ENCODE measurements at regions not wholly inside any gene's neighbourhood (a gene's known extent, or its start where the extent isn't known, plus 50 kb on each side); places are given as distances from the start of the nearest gene placed in this dataset.

DNA sequence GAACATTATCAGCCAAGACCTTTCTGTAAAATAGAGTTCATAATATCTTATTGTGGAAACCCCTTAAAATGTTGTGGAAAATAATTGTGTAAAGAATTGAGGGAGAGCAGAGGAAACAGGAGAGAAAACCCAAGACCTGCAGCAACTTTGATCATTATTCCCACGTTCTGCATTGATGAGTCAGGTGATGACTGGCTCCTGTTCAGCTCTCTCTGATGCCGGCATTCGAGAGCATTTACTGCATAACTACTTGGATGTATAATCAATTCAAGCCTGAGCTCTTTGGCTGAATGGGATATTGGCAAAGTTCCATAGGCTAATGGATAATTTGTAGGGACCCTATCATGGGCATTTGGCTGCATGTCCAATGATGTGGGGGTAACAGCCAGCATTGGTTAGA lies 176.3 kb upstream of the ARID2 start:
- no peak for DNase-seq

DNA sequence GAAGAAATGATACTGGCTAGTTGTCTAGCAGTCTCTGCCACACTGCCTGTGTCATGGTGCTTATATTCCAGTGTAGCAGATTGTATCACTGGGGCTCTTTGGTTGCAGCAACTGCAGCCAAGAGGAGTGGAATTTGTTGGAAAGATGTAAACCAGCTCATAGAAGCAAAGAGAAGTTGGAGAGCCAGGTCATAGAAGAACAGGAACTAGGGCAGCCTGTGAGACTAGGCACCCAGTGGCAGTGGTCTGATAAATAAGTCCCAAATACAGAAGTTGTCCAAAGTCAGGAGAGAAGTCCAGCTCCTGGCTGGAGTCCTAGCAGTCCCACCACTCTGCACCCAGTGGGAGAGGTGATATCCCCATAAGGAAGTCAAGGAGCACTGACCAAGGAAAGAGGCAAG lies 172.5 kb upstream of the ARID2 start:
- DNase-seq, result no peak

DNA sequence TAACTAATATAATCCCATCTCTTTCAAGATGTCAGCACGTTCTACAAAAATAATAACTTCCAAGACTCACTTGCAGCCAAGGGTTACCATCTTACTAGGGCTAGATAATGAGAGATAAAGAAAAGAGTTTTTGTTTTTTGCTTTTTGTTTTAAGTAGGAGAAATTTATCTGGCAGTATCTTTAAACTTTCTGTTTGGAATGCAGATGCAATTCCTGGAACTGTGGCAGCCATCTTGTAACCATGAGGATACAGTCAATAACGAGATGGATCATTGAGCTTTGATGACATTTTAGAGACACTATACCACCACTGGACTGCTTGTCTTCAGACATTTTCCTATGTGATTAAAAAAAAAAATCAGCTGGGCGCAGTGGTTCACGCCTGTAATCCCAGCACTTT lies 171.2 kb upstream of the ARID2 start:
- DNase-seq, result no peak

DNA sequence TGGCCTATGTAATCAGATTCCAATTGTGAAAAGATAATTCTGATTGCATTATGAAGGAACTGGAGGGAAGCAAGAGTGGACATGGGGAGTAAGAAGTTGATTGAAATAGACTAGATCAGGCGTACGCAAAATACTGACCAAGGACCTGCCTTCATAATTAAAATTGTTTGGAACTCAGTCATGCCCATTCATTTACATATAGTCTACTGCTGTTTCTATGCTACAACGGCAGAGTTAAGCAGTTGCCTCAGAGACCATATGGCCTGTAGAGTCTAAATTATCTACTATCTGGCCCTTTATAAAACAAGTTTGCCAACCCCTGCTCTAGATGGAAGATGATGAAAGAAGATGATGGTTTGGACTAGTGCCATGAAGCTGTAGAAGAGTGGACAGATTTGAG lies 170.0 kb upstream of the ARID2 start:
- no peak for DNase-seq

DNA sequence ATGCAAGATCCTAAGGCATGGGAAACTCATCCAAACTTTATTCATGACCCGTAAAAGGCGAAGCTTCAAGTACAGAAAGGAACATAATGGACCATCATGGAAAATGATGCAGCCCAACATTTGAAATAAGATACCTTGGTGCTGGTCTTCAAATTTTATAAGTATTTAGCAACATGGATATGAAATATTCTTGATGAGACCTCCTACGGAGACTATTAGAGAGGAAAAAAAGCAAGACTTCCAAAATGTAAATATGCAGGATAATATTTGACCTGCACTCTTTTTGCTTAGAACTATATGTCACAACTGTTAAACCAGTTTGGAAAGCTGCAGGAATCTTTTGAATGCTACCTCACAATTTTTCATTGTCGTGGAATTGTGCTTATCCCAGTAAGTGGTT lies 168.8 kb upstream of the ARID2 start:
- DNase-seq, result no peak

DNA sequence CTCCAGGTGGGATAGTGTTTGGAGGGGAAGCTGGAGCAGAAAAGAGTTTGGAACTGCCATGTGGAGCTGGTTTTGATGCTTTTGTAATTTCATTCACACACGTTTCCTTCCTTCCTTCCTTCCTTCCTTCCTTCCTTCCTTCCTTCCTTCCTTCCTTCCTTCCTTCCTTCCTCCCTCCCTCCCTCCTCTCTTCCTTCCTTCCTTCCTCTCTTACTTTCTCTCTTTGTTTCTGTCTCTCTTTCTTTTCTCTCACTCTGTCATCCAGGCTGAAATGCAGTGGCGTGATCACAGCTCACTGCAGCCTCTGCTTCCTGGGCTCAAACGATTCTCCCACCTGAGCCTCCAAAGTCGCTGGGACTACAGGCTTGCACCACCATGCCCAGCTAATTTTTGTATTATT lies 168.0 kb upstream of the ARID2 start:
- DNase-seq, result no peak

DNA sequence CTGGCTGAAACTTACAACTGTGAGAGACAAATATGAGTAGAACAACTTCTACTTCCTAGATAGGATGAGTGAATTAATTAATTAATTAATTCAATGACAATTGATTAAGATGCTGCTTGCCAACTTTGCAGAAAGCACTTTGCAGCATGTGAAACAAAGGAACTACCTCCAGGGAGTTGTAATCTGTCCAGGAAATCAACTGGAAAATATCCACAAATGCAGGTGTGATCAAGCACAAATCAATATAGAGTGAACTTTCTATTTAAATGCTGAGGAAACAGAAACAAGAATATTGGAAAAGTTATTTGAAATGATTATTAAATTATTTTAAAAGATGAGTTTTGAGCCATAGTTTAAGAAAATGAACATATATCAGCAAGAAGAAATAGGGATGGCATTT lies 163.9 kb upstream of the ARID2 start:
- no peak for DNase-seq

DNA sequence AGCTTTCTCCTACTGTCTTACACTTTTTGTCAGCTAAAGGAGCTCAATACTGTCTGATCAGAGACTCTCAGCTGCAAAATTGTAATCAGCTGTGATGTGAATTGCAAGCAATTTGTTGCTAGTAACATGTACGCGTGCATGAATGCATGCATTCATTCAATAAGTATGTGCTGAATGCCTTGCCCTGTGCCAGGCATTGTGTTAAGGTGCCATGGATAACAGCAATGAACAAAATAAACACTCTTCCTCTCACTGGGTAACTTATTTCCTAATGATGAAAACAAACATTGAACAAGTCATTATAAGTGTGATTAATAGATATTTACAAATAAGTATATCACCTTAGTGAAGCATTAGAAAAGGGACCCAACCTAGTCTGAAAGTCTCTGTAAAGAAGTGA lies 163.2 kb upstream of the ARID2 start:
- no peak for DNase-seq

DNA sequence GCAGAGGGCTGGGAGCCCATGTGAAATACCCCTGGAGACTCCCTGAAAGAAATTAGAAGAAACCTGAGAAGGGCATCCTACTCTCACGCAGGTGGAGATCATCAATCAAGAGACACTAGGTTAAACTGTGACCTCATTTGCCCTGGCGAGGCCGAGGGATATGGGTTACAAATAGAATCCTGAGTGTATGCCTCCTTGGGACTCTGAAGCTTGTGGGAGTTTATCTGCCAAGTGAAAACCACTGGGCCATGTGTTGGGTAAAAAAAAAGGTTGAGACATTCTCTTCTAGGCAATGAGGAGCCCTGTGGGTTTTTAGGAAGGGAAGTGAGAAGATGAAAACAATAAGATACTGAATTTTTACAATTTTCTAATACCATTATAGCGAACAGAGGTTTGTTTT lies 160.7 kb upstream of the ARID2 start:
- DNase-seq, result no peak

DNA sequence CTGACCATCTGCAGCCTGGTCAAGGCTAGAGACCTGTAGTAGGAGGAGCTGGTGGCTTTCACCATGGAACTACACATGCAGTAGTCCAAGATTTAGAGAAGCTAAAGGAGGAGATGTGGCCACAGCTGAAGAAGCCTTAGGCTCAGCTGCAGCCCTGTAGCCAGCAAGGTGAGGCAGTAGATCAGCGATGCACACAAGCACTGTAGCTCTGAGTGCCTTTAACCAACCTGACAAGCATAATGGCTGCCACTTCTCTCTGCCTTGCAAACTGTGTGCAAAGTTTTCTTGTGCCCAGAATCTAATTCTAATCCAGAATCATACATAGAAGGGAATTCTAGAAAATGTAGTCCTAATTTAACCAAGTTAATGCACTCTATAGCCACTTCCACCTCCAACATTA lies 159.0 kb upstream of the ARID2 start:
- no peak for DNase-seq

DNA sequence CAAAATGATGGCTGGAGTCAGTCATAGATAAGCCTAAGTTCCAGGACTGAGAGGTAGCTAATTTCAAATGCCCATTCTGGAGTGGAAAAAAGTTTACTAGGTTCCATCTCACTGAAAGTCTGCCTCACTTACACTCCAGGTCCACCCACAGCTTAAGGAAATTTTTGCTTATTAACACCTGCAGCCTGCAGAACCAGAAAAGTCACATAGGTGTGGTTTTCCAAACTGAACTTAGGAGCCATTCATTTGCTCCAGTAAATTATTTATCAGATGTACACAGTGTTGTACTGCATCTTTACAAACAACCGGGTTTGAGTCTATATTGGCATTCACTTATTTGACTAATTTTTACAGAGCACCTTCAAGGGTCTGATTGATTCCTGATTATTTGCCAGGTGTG lies 157.4 kb upstream of the ARID2 start:
- no peak for DNase-seq

DNA sequence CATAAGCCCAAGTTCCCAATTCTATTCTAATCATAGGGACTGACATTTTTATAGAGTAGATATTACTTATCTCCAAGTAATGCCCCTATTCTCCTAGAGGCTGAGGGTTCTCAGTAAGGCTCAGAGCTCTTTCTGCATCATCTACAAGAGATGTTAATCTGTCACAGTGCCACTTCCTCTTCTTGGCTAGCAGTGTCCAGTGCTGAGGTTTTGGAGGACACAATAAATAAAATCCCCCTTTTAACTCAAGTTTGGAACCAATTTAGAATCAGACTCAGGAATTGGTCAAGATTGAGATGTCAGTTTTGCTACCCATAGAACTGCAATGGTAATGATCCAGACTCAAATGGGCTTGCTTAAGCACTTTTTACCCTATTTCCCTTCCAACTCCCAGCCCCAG lies 154.1 kb upstream of the ARID2 start:
- DNase-seq, result no peak

DNA sequence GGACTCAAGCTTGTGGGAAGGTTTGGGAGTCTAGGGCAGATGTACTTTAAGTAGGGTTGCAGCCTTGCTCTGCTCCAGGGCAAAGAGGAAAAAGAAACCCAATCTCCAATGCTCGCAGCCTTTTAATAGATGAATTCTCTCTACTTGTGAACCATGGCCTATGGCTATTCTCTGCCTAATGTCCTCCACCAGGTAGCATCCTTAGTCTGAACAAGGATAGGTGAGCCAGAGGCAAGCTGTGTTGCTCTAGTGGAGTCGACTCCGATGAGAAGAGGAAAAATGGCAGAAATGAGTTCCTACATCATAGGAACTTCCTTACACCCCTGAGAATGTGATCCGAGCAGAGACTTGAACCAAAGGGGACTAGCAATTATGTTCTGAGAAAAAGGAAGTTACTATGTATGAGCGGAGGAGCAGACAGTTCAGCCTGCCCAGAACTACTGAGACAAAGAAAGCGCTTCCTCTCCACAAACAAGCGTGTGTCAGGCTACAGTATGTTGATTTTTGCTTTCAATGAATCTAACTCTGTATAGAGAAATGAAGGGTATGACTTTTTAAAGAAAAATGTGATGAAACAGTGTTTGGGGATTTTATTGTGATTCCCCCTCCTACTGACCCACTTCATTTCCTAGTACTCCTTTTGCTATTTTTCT lies 153.6 kb upstream of the ARID2 start:
- no peak for DNase-seq

DNA sequence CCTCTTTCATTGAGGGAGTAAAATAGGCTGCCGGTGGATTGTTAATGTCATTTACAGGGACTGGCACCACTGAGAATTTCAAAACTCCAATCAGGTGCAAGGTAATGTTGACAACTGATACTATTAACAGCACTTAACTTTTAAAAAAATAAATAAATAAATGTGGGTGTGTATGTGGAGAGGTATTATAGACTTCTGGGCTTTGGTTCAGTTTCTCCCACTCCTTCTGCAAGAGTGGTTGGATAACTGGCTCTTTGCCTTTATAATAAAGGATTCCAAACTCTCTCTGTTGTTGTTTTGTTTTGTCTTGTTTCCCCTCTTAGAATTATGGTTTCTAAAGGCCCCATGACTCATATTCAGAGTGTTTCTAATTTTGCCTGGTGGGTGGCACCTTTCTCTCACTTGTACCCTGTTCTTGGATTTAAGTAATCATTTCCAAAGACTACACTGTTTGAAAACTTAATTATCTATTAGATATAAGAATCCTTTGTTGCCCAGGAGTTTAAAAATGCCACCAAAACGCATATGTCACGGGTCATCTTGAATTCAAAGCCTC lies 151.6 kb upstream of the ARID2 start:
- no peak for DNase-seq

DNA sequence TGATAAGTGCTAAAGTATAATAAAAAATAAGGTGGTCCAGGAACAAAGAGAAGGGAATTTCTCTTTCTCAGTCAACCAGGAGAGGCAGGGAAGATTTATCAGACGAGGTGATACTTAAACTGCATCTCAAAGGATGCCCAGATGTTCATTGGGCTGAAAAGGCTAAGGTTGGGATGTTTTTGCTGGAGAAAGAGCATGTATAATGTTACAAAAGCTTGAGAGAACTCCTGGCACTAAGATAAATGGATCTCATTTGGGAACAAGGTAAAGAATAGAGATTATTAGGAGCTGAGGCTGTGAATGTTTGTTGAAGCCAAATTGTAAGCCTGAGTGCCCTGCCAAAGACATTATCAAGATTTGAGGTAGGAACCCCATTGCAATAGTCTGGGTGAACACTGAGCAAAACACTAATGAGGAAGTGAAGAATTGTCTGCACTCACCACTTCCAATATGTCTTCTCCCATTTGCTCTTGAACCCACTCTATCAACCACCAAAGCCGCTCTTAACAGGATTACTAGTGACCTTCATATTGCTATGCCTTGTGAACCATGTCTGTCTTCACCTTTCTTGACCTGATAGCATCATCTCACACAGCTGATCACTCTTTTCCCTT lies 149.0 kb upstream of the ARID2 start:
- DNase-seq, result no peak

DNA sequence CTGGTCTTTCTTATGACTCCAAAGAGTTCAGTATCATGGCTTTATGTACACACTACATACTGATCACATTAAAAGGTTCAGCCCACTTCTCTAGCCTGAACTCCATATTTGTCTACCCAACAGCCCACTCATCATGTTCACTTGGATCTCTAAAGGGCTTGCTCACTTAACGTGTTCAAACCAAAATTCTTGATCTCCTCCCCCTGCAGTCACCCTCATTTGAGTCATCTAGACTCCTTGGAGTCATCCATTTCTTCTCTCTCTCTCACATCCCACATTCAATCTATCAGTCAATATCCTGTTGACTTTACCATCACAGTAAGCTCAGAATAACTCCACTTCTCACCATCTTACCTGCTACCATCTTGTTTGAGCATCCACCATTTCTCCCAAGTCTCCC lies 148.4 kb upstream of the ARID2 start:
- DNase-seq, result no peak

DNA sequence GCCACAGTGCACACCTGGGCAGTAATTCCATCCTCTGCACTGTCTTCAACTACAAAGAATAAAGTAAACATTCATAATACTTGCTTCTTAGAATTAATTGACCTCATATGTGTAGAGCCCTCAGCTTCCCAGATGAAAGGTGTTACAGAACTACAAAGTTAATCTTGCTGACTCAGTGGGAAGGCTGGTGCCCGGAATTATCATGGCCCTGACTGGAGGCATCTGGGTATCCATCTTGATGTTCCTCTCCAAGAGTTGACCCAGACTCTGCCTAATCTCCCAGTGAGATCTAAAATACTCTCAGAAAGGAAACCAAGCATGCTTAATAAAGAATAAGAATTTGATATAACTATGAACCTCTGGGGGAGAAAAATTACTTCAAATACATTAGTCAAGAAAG lies 147.0 kb upstream of the ARID2 start:
- DNase-seq, result no peak

DNA sequence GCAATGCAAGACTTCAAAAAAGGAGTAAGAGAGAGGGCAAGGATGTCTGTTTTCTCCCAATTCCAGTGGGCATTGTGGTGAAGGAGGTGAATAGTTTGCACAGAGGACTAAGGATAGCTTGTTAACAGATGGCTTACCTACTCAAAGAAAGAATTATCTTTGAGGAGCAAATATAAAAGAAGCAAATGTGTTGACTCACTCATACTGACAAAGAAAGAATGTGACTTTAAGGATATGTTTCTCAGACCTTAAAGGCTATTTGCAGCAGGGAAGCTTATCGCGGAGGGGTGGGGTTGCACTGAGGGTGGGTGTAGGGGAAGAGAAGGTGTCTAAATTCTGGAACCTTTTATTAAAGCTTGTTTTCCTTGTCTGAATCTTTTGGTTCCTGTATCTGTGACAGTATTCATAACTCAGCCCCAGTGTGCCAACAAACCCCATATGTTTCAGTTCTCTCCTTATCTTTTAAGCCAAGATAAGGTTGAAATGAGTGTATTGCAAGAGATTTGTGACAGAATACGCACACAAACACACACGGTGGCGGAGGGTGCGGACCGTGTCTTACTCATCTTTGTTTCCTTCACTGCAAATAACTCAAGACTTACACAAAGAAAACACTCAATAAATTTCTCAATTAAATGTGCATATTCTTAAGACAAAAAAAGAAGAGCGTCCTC lies 146.4 kb upstream of the ARID2 start:
- DNase-seq, result no peak

DNA sequence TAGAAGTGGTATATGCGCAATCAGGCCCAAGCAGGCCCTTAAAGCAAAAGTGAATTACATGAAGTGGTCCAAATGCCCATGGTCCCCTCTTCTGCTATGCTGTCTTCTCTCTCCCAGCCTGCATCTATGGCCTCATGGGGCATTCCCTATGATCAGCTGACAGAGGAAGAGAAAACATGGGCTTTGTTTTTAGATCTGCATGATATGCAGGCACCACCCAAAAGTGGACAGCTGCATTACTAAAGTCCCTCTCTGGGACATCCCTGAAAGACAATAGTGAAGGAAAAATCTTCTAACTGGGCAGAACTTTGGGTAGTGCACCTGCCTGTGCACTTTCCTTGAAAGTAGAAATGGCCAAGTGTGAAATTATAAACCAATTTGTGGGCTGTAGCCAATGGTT lies 145.2 kb upstream of the ARID2 start:
- DNase-seq, result no peak

DNA sequence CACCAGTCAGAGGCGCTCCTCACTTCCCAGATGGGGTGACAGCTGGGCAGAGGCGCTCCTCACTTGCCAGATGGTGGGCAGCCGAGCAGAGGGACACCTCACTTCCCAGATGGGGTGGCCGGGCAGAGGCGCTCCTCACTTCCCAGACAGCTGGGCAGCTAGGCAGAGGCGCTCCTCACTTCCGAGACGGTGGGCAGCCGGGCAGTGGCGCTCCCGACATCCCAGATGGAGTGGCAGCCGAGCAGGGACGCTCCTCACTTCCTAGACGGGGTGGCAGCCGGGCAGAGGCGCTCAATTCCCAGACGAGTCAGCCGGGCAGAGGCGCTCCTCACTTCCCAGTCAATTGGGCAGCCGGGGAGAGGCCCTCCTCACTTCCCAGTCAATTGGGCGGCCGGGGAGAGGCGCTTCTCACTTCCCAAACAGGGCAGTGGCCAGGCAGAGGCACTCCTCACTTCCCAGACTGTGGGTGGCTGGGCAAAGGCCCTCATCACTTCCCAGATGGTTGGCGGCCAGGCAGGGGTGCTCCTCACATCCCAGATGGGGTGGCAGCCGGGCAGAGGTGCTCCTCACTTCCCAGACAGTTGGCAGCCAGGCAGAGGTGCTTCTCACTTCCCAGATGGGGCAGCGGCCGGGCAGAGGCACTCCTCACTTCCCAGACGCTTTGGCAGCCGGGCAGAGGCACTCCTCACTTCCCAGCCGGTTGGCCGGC lies 143.8 kb upstream of the ARID2 start:
- DNase-seq, result no peak

DNA sequence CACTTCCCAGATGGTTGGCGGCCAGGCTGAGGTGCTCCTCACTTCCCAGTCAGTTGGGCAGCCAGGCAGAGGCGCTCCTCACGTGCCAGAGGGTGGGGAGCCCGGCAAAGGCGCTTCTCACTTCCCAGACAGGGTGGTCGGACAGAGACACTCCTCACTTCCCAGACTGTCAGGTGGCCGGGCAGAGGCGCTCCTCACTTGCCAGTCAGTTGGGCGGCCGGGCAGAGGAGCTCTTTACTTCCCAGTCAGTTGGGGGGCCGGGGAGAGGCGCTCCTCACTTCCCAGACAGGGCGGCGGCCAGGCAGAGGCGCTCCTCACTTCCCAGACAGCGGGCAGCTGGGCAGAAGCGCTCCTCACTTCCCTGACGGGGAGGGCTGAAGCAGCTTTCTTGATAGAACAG lies 143.0 kb upstream of the ARID2 start:
- DNase-seq, result no peak

DNA sequence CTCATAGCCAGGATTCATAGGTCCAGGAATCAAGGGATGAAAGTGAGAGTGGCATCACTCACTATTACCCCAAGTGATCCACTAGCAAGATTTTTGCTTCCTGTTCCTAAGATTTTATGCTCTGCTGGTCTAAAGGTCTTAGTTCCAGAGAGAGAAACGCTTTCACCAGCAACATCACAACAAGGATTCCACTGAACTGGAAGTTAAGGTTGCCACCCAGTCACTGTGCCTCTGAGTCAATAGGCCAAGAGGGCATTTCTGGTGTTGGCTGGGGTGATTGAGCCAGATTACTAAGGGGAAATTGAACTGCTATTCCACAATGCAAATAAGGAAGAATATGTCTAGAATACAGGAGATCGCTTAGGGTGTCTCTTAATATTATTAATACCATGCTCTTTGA lies 142.5 kb upstream of the ARID2 start:
- DNase-seq, result no peak

DNA sequence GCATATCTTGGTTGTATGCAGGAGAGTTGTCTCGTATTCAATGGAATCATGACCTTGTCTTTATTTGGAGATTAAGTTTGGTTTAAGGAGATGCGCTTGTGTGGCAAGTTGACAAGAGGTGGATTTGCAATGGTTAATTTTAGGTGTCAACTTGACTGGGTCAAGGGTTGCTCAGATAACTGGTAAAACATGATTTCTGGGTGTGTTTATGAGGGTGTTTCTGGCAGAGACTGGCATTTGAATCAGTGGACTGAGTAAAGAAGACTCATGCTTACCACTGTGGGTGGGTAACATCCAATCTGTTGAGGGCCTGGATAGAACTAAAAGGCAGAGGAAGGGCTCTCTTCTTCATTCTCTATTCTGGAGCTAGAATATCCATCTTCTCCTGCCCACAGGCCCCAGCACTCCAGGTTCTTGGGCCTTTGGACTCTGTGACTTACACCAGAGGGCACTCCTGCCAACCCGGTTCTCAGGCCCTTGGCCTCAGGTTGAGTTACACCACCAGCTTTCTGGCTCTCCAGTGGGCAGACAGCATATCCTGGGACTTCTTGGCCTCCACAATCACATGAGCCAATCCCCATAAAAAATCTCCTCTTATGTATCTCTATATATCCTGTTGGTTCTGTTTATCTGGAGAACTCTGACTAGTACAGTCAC lies 141.5 kb upstream of the ARID2 start:
- DNase-seq, result no peak

All from HCEC 1CT (cell line).